ENCODE measurements at regions not wholly inside any gene's neighbourhood (a gene's known extent, or its start where the extent isn't known, plus 50 kb on each side); places are given as distances from the start of the nearest gene placed in this dataset.

DNA sequence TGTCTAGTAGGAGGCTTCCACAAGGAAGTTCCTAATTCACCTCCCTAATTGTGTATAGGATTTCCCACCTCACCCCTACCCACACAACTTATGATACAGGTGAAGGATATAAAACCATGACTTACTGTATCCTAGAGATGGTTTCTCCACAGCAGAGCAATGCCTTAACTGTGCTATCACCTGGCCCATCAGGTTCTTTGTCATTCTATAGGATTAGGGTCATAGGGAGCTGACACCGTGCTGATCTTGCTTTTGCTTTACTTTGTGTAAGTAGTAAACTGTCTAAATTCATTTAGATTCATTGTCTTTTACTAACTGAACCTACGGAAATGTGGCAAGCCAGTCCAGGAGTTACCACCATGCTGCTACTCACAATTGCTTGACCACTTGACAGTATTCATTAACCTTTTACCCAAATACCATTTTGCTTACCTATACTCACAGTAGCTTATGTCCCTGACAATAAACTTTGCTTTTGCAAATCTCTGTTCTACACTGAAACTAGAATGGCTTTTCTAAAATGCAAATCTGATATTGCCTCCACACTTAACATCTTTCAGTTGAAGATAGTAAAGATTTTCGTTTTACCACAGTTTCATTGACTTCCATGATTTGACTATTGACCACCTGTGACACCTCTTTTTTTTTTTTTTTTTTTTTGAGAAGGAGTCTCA is 147.6 kb downstream of the IFI44 start:
- no peak overlapping the region for H3K27ac ChIP-seq
- WGBS, 2 donors, result 34 to 40% methylated on average over 3 of the region's 3 CpGs
- ATAC-seq, result no peak
- H3K4me3 ChIP-seq, result no peak overlapping the region
- no peak for TF ChIP-seq POLR2A (IDR thresholded peaks at IDR 0.05)
- TF ChIP-seq, protein P1, sequence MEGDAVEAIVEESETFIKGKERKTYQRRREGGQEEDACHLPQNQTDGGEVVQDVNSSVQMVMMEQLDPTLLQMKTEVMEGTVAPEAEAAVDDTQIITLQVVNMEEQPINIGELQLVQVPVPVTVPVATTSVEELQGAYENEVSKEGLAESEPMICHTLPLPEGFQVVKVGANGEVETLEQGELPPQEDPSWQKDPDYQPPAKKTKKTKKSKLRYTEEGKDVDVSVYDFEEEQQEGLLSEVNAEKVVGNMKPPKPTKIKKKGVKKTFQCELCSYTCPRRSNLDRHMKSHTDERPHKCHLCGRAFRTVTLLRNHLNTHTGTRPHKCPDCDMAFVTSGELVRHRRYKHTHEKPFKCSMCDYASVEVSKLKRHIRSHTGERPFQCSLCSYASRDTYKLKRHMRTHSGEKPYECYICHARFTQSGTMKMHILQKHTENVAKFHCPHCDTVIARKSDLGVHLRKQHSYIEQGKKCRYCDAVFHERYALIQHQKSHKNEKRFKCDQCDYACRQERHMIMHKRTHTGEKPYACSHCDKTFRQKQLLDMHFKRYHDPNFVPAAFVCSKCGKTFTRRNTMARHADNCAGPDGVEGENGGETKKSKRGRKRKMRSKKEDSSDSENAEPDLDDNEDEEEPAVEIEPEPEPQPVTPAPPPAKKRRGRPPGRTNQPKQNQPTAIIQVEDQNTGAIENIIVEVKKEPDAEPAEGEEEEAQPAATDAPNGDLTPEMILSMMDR (IDR thresholded peaks at IDR 0.05), result no peak
- H3K4me1 ChIP-seq, result no peaks in the 10 kb centered on the region
- no peak for DNase-seq
- H3K36me3 ChIP-seq (replicated peaks in 1 of 2; ENCODE audit: insufficient read depth in 1 of 2, low read depth in 2 of 2), result no peaks in the 10 kb centered on the region
- intact Hi-C loops (cut with DNase I), result no loop called here
- H3K9me3 ChIP-seq, result no peaks in the 10 kb centered on the region
- H3K27me3 ChIP-seq, result no peaks in the 10 kb centered on the region

GRCh38 chr1:78799926-78800325 is 150.3 kb downstream of the IFI44 start:
- Histone ChIP-seq H3K4me3 (no peak overlapping the region), H3K4me1 (no peaks in the 10 kb centered on the region), H3K36me3 (replicated peaks in 1 of 2; ENCODE audit: insufficient read depth in 1 of 2, low read depth in 2 of 2) (no peaks in the 10 kb centered on the region), H3K27me3 (no peaks in the 10 kb centered on the region), H3K27ac (no peak overlapping the region), H3K9me3 (no peaks in the 10 kb centered on the region)
- no peak for DNase-seq
- intact Hi-C loops (cut with DNase I), result no loop called here
- WGBS, 2 donors, result 50 to 73% methylated on average over 1 of the region's 1 CpG
- TF ChIP-seq, protein P1 (IDR thresholded peaks at IDR 0.05), result no peak
- TF ChIP-seq POLR2A (IDR thresholded peaks at IDR 0.05), result no peak
- no peak for ATAC-seq

DNA sequence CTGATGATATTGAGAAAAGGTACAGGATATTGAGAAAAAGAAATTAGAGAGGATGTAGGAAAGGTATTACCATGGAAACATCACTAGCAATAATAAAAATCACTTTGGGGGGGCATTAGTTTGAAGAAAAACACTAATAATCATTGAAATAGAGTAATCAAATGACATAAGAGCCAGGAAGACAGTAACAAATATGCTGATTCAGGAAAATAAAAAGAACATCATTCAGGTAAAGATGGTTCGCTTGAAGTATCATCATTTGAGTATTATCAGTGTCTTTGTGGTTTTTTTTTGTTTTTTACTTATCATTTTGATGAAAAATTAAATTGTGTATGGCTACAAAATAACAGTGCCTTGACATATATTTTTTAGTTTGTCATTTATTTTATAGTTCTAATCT is 164.5 kb downstream of the IFI44 start:
- 61 to 64% methylated on average over 1 of the region's 1 CpG for WGBS, 2 donors
- DNase-seq (no peak), ATAC-seq (no peak)
- TF ChIP-seq, protein P1 (IDR thresholded peaks at IDR 0.05), result no peak
- TF ChIP-seq POLR2A (IDR thresholded peaks at IDR 0.05), result no peak
- H3K27ac ChIP-seq, result no peak overlapping the region
- no peaks in the 10 kb centered on the region for H3K27me3 ChIP-seq
- H3K4me3 ChIP-seq, result no peak overlapping the region
- no peaks in the 10 kb centered on the region for H3K9me3 ChIP-seq
- no peaks in the 10 kb centered on the region for H3K4me1 ChIP-seq
- intact Hi-C loops (cut with DNase I), result no loop called here
- no peaks in the 10 kb centered on the region for H3K36me3 ChIP-seq (replicated peaks in 1 of 2; ENCODE audit: insufficient read depth in 1 of 2, low read depth in 2 of 2)

DNA sequence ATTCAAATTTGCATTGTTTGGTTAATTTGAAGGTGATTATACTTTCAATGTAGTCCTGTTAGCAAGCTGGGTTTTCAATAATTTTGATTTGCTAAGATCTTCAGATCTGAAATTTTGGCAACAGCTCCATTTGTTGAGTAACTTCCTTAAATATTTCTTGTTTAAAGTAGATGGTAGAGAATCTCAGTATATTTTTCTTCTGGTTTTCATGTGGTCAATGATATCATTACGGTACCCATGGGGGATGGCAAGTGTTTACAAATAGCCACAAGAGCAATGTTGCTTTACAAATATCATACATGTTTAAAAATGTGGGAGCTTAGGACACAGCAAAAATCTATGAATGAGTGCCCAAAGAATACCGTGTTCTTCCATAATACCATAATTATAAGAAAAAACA is 175.9 kb downstream of the IFI44 start:
- ATAC-seq (no peak), DNase-seq (no peak)
- intact Hi-C loops (cut with DNase I), result no loop called here
- Histone ChIP-seq H3K4me1 (no peaks in the 10 kb centered on the region), H3K4me3 (no peak overlapping the region), H3K27ac (no peak overlapping the region), H3K27me3 (no peaks in the 10 kb centered on the region), H3K9me3 (no peaks in the 10 kb centered on the region), H3K36me3 (replicated peaks in 1 of 2; ENCODE audit: insufficient read depth in 1 of 2, low read depth in 2 of 2) (no peaks in the 10 kb centered on the region)
- 72 to 73% methylated on average over 2 of the region's 2 CpGs for WGBS, 2 donors
- TF ChIP-seq, protein P1 (IDR thresholded peaks at IDR 0.05), result no peak
- no peak for TF ChIP-seq POLR2A (IDR thresholded peaks at IDR 0.05)

DNA sequence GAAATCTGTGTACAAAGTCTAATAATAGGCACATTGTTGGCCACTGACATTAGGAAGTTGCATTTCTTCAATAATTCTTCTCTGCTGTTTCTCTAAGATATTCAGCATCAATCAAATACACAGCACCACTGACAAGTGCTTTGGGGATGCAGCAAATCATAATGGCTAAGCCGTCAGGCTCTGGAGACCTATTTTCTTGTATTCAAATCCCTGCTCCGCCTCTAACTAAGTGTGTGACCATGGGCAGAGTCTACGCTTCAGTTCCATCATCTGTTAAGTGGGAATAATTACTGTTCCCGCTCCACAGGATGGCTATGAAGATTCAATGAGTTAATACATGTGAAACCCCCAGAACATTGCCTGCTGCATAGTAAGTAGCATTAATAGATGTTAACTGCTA is 176.9 kb downstream of the ADGRL4 start:
- no peaks in the 10 kb centered on the region for H3K36me3 ChIP-seq (replicated peaks in 1 of 2; ENCODE audit: insufficient read depth in 1 of 2, low read depth in 2 of 2)
- TF ChIP-seq, protein P1 (IDR thresholded peaks at IDR 0.05), result no peak
- TF ChIP-seq POLR2A (IDR thresholded peaks at IDR 0.05), result no peak
- no peak overlapping the region for H3K4me3 ChIP-seq
- no peak overlapping the region for H3K27ac ChIP-seq
- no peaks in the 10 kb centered on the region for H3K9me3 ChIP-seq
- 72 to 78% methylated on average over 4 of the region's 4 CpGs for WGBS, 2 donors
- H3K27me3 ChIP-seq, result no peaks in the 10 kb centered on the region
- no peak for ATAC-seq
- intact Hi-C loops (cut with DNase I), result no loop called here
- no peaks in the 10 kb centered on the region for H3K4me1 ChIP-seq
- no peak for DNase-seq
